ENCODE measurements at regions not wholly inside any gene's neighbourhood (a gene's known extent, or its start where the extent isn't known, plus 50 kb on each side); places are given as distances from the start of the nearest gene placed in this dataset.

GRCh38 chr16:52852978-52853377, 199.7 kb downstream of the CHD9NB start:
- no peaks in the 10 kb centered on the region for H3K9me2 ChIP-seq (replicated peaks; ENCODE audit: insufficient read depth, low read length)
- no peaks in the 10 kb centered on the region for H4K20me1 ChIP-seq (ENCODE audit: insufficient read depth, low read length)
- no peaks in the 10 kb centered on the region for H3K4me1 ChIP-seq (ENCODE audit: low read length)
- DNase-seq: no peak
- H3F3A ChIP-seq (ENCODE audit: insufficient read depth, low read length): no peaks in the 10 kb centered on the region
- H3K4me3 ChIP-seq (ENCODE audit: low read length): no peak overlapping the region
- no peaks in the 10 kb centered on the region for H3K79me2 ChIP-seq (ENCODE audit: low read length)
- TF ChIP-seq EZH2phosphoT487 (IDR thresholded peaks at IDR 0.05; ENCODE audit: low read length) (no peak), CTCF (IDR thresholded peaks at IDR 0.05; ENCODE audit: low read length) (no peak), EZH2 (optimal IDR thresholded peaks at IDR 0.05; ENCODE audit: low read depth, low read length) (no peak)
- no peaks in the 10 kb centered on the region for H3K27me3 ChIP-seq (replicated peaks; ENCODE audit: insufficient read depth, low read length)
- H3K27ac ChIP-seq (ENCODE audit: low read length): no peak overlapping the region
- H2AFZ ChIP-seq (ENCODE audit: low read length): no peak overlapping the region
- H3K4me2 ChIP-seq (ENCODE audit: low read depth, low read length): no peak overlapping the region
- no peak overlapping the region for H3K9ac ChIP-seq (ENCODE audit: low read length)
- no peaks in the 10 kb centered on the region for H3K9me3 ChIP-seq (replicated peaks; ENCODE audit: insufficient read depth, low read length)
- H3K36me3 ChIP-seq (replicated peaks; ENCODE audit: insufficient read depth, low read length): no peaks in the 10 kb centered on the region

GRCh38 chr16:52851211-52851740, 201.4 kb downstream of the CHD9NB start:
- Histone ChIP-seq H3K9me2 (replicated peaks; ENCODE audit: insufficient read depth, low read length) (no peaks in the 10 kb centered on the region), H3K9me3 (replicated peaks; ENCODE audit: insufficient read depth, low read length) (no peaks in the 10 kb centered on the region), H3K4me2 (ENCODE audit: low read depth, low read length) (no peak overlapping the region), H3K4me3 (ENCODE audit: low read length) (no peak overlapping the region), H2AFZ (ENCODE audit: low read length) (no peak overlapping the region), H3F3A (ENCODE audit: insufficient read depth, low read length) (no peaks in the 10 kb centered on the region), H3K4me1 (ENCODE audit: low read length) (no peaks in the 10 kb centered on the region), H3K27ac (ENCODE audit: low read length) (no peak overlapping the region), H4K20me1 (ENCODE audit: insufficient read depth, low read length) (no peaks in the 10 kb centered on the region), H3K27me3 (replicated peaks; ENCODE audit: insufficient read depth, low read length) (no peaks in the 10 kb centered on the region), H3K79me2 (ENCODE audit: low read length) (no peaks in the 10 kb centered on the region), H3K36me3 (replicated peaks; ENCODE audit: insufficient read depth, low read length) (no peaks in the 10 kb centered on the region), H3K9ac (ENCODE audit: low read length) (no peak overlapping the region)
- TF ChIP-seq EZH2phosphoT487 (IDR thresholded peaks at IDR 0.05; ENCODE audit: low read length): no peak
- TF ChIP-seq CTCF (IDR thresholded peaks at IDR 0.05; ENCODE audit: low read length): no peak
- no peak for TF ChIP-seq EZH2 (optimal IDR thresholded peaks at IDR 0.05; ENCODE audit: low read depth, low read length)
- DNase-seq: no peak

- Histone ChIP-seq H2AFZ (ENCODE audit: low read length) (no peak overlapping the region), H3K9me2 (replicated peaks; ENCODE audit: insufficient read depth, low read length) (no peaks in the 10 kb centered on the region), H3K79me2 (ENCODE audit: low read length) (no peaks in the 10 kb centered on the region), H4K20me1 (ENCODE audit: insufficient read depth, low read length) (no peaks in the 10 kb centered on the region), H3K4me2 (ENCODE audit: low read depth, low read length) (no peak overlapping the region), H3K4me3 (ENCODE audit: low read length) (no peak overlapping the region), H3F3A (ENCODE audit: insufficient read depth, low read length) (no peaks in the 10 kb centered on the region), H3K9ac (ENCODE audit: low read length) (no peak overlapping the region), H3K27me3 (replicated peaks; ENCODE audit: insufficient read depth, low read length) (no peaks in the 10 kb centered on the region), H3K27ac (ENCODE audit: low read length) (no peak overlapping the region), H3K9me3 (replicated peaks; ENCODE audit: insufficient read depth, low read length) (no peaks in the 10 kb centered on the region), H3K4me1 (ENCODE audit: low read length) (no peaks in the 10 kb centered on the region), H3K36me3 (replicated peaks; ENCODE audit: insufficient read depth, low read length) (no peaks in the 10 kb centered on the region)
- no peak for TF ChIP-seq EZH2phosphoT487 (IDR thresholded peaks at IDR 0.05; ENCODE audit: low read length)
- no peak for TF ChIP-seq CTCF (IDR thresholded peaks at IDR 0.05; ENCODE audit: low read length)
- no peak for TF ChIP-seq EZH2 (optimal IDR thresholded peaks at IDR 0.05; ENCODE audit: low read depth, low read length)
- no peak for DNase-seq
These were observed 209.3 kb downstream of the CHD9NB start for GRCh38 chr16:52843381-52843780.
